ENCODE measurements at regions not wholly inside any gene's neighbourhood (a gene's known extent, or its start where the extent isn't known, plus 50 kb on each side); places are given as distances from the start of the nearest gene placed in this dataset.
A peak's percentile ranks its signal among the peaks of the same experiment; 100 is the strongest.

DNA sequence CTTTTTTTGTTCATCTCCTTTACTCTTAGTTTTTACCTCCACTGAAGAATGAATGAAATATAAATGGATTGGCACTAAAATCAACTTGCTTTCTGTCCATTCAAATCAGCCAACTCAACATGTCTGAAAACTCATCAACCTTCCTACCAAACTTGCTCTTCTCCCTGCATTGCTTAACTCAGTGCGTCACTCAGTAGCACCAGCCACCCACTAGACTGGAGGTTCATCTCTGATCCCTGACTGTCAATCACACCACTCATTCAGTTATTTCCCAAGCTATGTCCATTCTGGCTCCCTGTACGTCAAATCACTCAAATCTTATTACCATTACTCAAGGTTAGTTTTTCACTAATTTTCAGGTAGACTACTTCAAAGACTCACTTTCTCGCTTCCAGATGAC lies 75.2 kb upstream of the RBMS1 start:
- Histone ChIP-seq H3K4me1 (ENCODE audit: control insufficient read depth in 1 of 2, insufficient read depth in 2 of 2, low read length in 2 of 2) (peaks cover 77 to 91% of the 10 kb centered on the region in 2 donors), H3K27ac (ENCODE audit: low read depth in 1 of 2, low read length in 2 of 2) (peak overlapping the region in 1 of 2 donors; percentile 76), H3K27me3 (ENCODE audit: control insufficient read depth in 2 of 2, insufficient read depth in 2 of 2, low read length in 2 of 2) (no peaks in the 10 kb centered on the region), H3K9ac (ENCODE audit: insufficient read depth, low read length, poor library complexity, severe bottlenecking) (no peak overlapping the region), H3K36me3 (replicated peaks in 1 of 2; ENCODE audit: control insufficient read depth in 1 of 2, insufficient read depth in 2 of 2, low read length in 2 of 2) (no peaks in the 10 kb centered on the region), H4K20me1 (ENCODE audit: insufficient read depth, low read length) (no peaks in the 10 kb centered on the region), H2AFZ (ENCODE audit: insufficient read depth, low read depth, low read length, poor library complexity, severe bottlenecking) (no peak overlapping the region), H3K9me3 (replicated peaks in 1 of 2; ENCODE audit: control insufficient read depth in 1 of 2, insufficient read depth in 1 of 2, low read length in 2 of 2) (no peaks in the 10 kb centered on the region), H3K79me2 (ENCODE audit: insufficient read depth, low read length) (no peaks in the 10 kb centered on the region), H3K4me2 (replicated peaks; ENCODE audit: extremely low read depth, low read length, poor library complexity, severe bottlenecking) (no peak overlapping the region), H3K4me3 (replicated peaks in 1 of 3; ENCODE audit: low read depth in 2 of 3, low read length in 3 of 3) (no peak overlapping the region)
- Mint-ChIP-seq H3K4me3 (no peak overlapping the region), H3K9me3 (peaks cover 0 to 3% (median 0%) of the 10 kb centered on the region in 7 donors), H3K27me3 (ENCODE audit: low read depth in 3 of 3) (peaks cover 0 to 1% (median 0%) of the 10 kb centered on the region in 3 donors), H3K27ac (peak overlapping the region in 6 of 7 donors; percentile 4 to 77 (median 63)), H3K4me1 (peaks cover 79% of the 10 kb centered on the region), H3K36me3 (no peaks in the 10 kb centered on the region)
- peak in 2 of 3 donors; percentile 30 to 60 for DNase-seq
- WGBS (ENCODE audit: insufficient coverage): 83% methylated on average over 3 of the region's 3 CpGs
- no peak for TF ChIP-seq CTCF (IDR thresholded peaks at IDR 0.05)
- intact Hi-C loops (cut with micrococcal nuclease): loop anchor here in 1 of 2 donors (5.0 kb wide), 1 partner anchor 83 kb away; no protein-coding TSS in a partner anchor

- Histone ChIP-seq H3K27me3 (ENCODE audit: control insufficient read depth in 2 of 2, insufficient read depth in 2 of 2, low read length in 2 of 2) (no peaks in the 10 kb centered on the region), H3K4me3 (replicated peaks in 1 of 3; ENCODE audit: low read depth in 2 of 3, low read length in 3 of 3) (peak overlapping the region in 1 of 3 experiments; percentile 31), H3K79me2 (ENCODE audit: insufficient read depth, low read length) (no peaks in the 10 kb centered on the region), H4K20me1 (ENCODE audit: insufficient read depth, low read length) (no peaks in the 10 kb centered on the region), H3K9me3 (replicated peaks in 1 of 2; ENCODE audit: control insufficient read depth in 1 of 2, insufficient read depth in 1 of 2, low read length in 2 of 2) (no peaks in the 10 kb centered on the region), H3K4me2 (replicated peaks; ENCODE audit: extremely low read depth, low read length, poor library complexity, severe bottlenecking) (peak overlapping the region; percentile 49), H3K27ac (ENCODE audit: low read depth in 1 of 2, low read length in 2 of 2) (peak overlapping the region; percentile 76), H3K4me1 (ENCODE audit: control insufficient read depth in 1 of 2, insufficient read depth in 2 of 2, low read length in 2 of 2) (peaks cover 78 to 91% of the 10 kb centered on the region in 2 donors), H3K9ac (ENCODE audit: insufficient read depth, low read length, poor library complexity, severe bottlenecking) (no peak overlapping the region), H2AFZ (ENCODE audit: insufficient read depth, low read depth, low read length, poor library complexity, severe bottlenecking) (no peak overlapping the region), H3K36me3 (replicated peaks in 1 of 2; ENCODE audit: control insufficient read depth in 1 of 2, insufficient read depth in 2 of 2, low read length in 2 of 2) (no peaks in the 10 kb centered on the region)
- peaks cover 66% of the 10 kb centered on the region for H3K4me1 Mint-ChIP-seq
- 38% methylated on average over 2 of the region's 2 CpGs for WGBS (ENCODE audit: insufficient coverage)
- H3K36me3 Mint-ChIP-seq: no peaks in the 10 kb centered on the region
- peak overlapping the region; percentile 52 to 54 for H3K4me3 Mint-ChIP-seq
- peak overlapping the region; percentile 76 to 95 (median 94) for H3K27ac Mint-ChIP-seq
- H3K27me3 Mint-ChIP-seq (ENCODE audit: low read depth in 3 of 3): peaks cover 0 to 1% (median 0%) of the 10 kb centered on the region in 3 donors
- DNase-seq: peak in 2 of 3 donors; percentile 36 to 57
- H3K9me3 Mint-ChIP-seq: peaks cover 0 to 3% (median 0%) of the 10 kb centered on the region in 7 donors
- TF ChIP-seq CTCF (IDR thresholded peaks at IDR 0.05): no peak
- intact Hi-C loops (cut with micrococcal nuclease): loop anchor here in 1 of 2 donors (5.0 kb wide), 1 partner anchor 82 kb away; no protein-coding TSS in a partner anchor
These were observed 76.8 kb upstream of the RBMS1 start for GRCh38 chr2:160570376-160570775.

All from CD14-positive monocyte (primary cell).